GM18873 (cell line): ENCODE measurements at regions not wholly inside any gene's neighbourhood (a gene's known extent, or its start where the extent isn't known, plus 50 kb on each side); places are given as distances from the start of the nearest gene placed in this dataset.
A peak's percentile ranks its signal among the peaks of the same experiment; 100 is the strongest.
"Not testable (repeated sequence)": the region's sequence is repeated elsewhere in the genome, so short reads cannot be mapped to it uniquely, and the experiment has no call there.

Experiments used
- ATAC-seq: cut with Tn5 transposase; IDR thresholded peaks from one replicate; pipeline ENCODE4 v1.9.1; 2021; ENCODE audit warnings: mild to moderate bottlenecking, moderate library complexity, moderate number of reproducible peaks; ENCODE audit not compliant: unreplicated experiment, low FRiP score

- ATAC-seq = no peak
These were observed 154.7 kb downstream of the SLC38A4 start for GRCh38 chr12:46671102-46671501.

GRCh38 chr12:46670636-46671035 lies 155.2 kb downstream of the SLC38A4 start:
- no peak for ATAC-seq

- ATAC-seq = no peak
These were observed 156.1 kb downstream of the SLC38A4 start for GRCh38 chr12:46669720-46670119.

- ATAC-seq = no peak
These were observed 158.2 kb downstream of the SLC38A4 start for GRCh38 chr12:46667551-46667950.

- no peak for ATAC-seq
These were observed 161.0 kb downstream of the SLC38A4 start for GRCh38 chr12:46664761-46665287.

- ATAC-seq = no peak
These were observed 162.5 kb downstream of the SLC38A4 start for GRCh38 chr12:46663318-46663717.

GRCh38 chr12:46661110-46661845 lies 164.5 kb downstream of the SLC38A4 start:
- peak; percentile 82 for ATAC-seq

GRCh38 chr12:46660719-46661109 lies 165.1 kb downstream of the SLC38A4 start:
- ATAC-seq = no peak

- no peak for ATAC-seq
These were observed 165.5 kb downstream of the SLC38A4 start for GRCh38 chr12:46660276-46660675.

GRCh38 chr12:46659824-46660223 lies 166.0 kb downstream of the SLC38A4 start:
- ATAC-seq = no peak

GRCh38 chr12:46659032-46659650 lies 166.7 kb downstream of the SLC38A4 start:
- no peak for ATAC-seq

- no peak for ATAC-seq
These were observed 168.1 kb downstream of the SLC38A4 start for GRCh38 chr12:46657453-46658411.

GRCh38 chr12:46655984-46656383 lies 169.8 kb downstream of the SLC38A4 start:
- not testable (repeated sequence) for ATAC-seq

- no peak for ATAC-seq
These were observed 172.5 kb downstream of the SLC38A4 start for GRCh38 chr12:46653311-46653710.

- ATAC-seq = no peak
These were observed 173.1 kb downstream of the SLC38A4 start for GRCh38 chr12:46652692-46653091.

GRCh38 chr12:46650688-46651087 lies 175.1 kb downstream of the SLC38A4 start:
- ATAC-seq = no peak

- no peak for ATAC-seq
These were observed 176.4 kb downstream of the SLC38A4 start for GRCh38 chr12:46649433-46649832.

GRCh38 chr12:46647034-46647433 lies 178.8 kb downstream of the SLC38A4 start:
- ATAC-seq = no peak

- ATAC-seq = not testable (repeated sequence)
These were observed 184.1 kb downstream of the SLC38A4 start for GRCh38 chr12:46641649-46642048.

- ATAC-seq = no peak
These were observed 190.0 kb downstream of the SLC38A4 start for GRCh38 chr12:46635818-46636217.
